Retina (tissue), 1 donor: ENCODE measurements at regions not wholly inside any gene's neighbourhood (a gene's known extent, or its start where the extent isn't known, plus 50 kb on each side); places are given as distances from the start of the nearest gene placed in this dataset.

ENCODE experiments used
- DNase-seq: peaks from one replicate; pipeline ENCODE4 v3.0.0-alpha.2; 2016

GRCh38 chr16:17724242-17724898 is 253.6 kb upstream of the XYLT1 start:
- DNase-seq = no peak

GRCh38 chr16:17723531-17724134 is 252.9 kb upstream of the XYLT1 start:
- no peak for DNase-seq

GRCh38 chr16:17718495-17718894 is 247.7 kb upstream of the XYLT1 start:
- no peak for DNase-seq

GRCh38 chr16:17705847-17706246 is 235.1 kb upstream of the XYLT1 start:
- no peak for DNase-seq

GRCh38 chr16:17696616-17697015 is 225.9 kb upstream of the XYLT1 start:
- no peak for DNase-seq

GRCh38 chr16:17692484-17692883 is 221.7 kb upstream of the XYLT1 start:
- DNase-seq = no peak

- DNase-seq = no peak
These were observed 221.1 kb upstream of the XYLT1 start for GRCh38 chr16:17691899-17692176.

GRCh38 chr16:17691106-17691898 is 220.5 kb upstream of the XYLT1 start:
- no peak for DNase-seq

- DNase-seq = no peak
These were observed 214.7 kb upstream of the XYLT1 start for GRCh38 chr16:17685447-17685846.

- no peak for DNase-seq
These were observed 212.5 kb upstream of the XYLT1 start for GRCh38 chr16:17683281-17683680.

GRCh38 chr16:17676171-17676570 is 205.4 kb upstream of the XYLT1 start:
- no peak for DNase-seq

GRCh38 chr16:17668386-17668785 is 197.6 kb upstream of the XYLT1 start:
- peak; percentile 40 for DNase-seq

- DNase-seq = no peak
These were observed 195.5 kb upstream of the XYLT1 start for GRCh38 chr16:17666293-17666692.

- DNase-seq = no peak
These were observed 188.1 kb upstream of the XYLT1 start for GRCh38 chr16:17658881-17659280.

GRCh38 chr16:17657045-17657444 is 186.3 kb upstream of the XYLT1 start:
- DNase-seq = peak; percentile 11

GRCh38 chr16:17654571-17654970 is 183.8 kb upstream of the XYLT1 start:
- DNase-seq = no peak

- no peak for DNase-seq
These were observed 183.4 kb upstream of the XYLT1 start for GRCh38 chr16:17654142-17654541.

GRCh38 chr16:17647879-17648872 is 177.4 kb upstream of the XYLT1 start:
- no peak for DNase-seq

GRCh38 chr16:17643935-17644334 is 173.2 kb upstream of the XYLT1 start:
- peak; percentile 9 for DNase-seq

- DNase-seq = no peak
These were observed 171.2 kb upstream of the XYLT1 start for GRCh38 chr16:17641990-17642389.

GRCh38 chr16:17638134-17638533 is 167.4 kb upstream of the XYLT1 start:
- DNase-seq = no peak

- DNase-seq = no peak
These were observed 164.4 kb upstream of the XYLT1 start for GRCh38 chr16:17635183-17635582.
